ENCODE measurements at regions not wholly inside any gene's neighbourhood (a gene's known extent, or its start where the extent isn't known, plus 50 kb on each side); places are given as distances from the start of the nearest gene placed in this dataset.
A peak's percentile ranks its signal among the peaks of the same experiment; 100 is the strongest.

DNA sequence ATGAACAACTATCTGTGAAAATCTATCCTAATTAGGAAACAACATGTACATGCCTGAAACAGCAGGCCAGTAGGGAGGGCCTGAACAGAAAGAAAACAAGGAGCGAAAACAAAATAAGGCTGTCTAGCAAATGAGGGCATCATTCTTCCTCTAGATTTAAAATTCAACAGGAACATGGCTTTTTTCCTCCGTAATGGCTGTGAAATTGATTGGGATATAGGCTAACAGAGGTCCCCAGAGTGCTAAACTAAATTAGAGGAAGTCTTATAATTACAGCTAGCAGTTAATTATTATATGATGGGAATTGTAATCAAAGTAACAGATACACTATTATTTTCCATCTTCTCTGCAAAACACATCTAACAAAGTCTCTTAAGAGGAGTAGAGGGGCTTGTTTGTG lies 51.7 kb upstream of the TIAM1 start:
- no peaks in the 10 kb centered on the region for H3K9me3 Mint-ChIP-seq (ENCODE audit: low read depth)
- H3K36me3 Mint-ChIP-seq: no peaks in the 10 kb centered on the region
- no peak overlapping the region for H3K27ac Mint-ChIP-seq
- H3K4me3 Mint-ChIP-seq: no peak overlapping the region
- no peaks in the 10 kb centered on the region for H3K27me3 Mint-ChIP-seq
- peaks cover 54% of the 10 kb centered on the region for H3K4me1 Mint-ChIP-seq (ENCODE audit: low read depth)

DNA sequence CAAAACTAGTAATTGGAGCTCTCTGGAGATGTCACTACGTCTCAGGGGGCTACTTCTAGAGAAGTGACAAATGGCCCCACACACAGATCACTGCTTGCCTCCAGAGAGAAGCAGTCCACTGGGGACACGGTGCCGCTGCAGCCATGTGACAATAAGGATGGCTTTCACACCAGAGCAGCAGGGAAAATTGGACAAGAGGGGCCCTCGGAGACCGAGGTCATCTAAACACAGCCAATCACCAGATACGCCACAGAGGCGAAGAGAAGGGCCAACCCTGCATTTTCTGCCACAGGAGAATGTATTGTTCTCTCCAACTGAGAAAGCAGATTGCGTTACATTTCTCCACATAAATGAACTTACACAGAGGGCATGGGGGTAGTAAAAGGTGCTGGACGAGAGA lies 51.2 kb upstream of the TIAM1 start:
- no peaks in the 10 kb centered on the region for H3K36me3 Mint-ChIP-seq
- H3K4me1 Mint-ChIP-seq (ENCODE audit: low read depth): peaks cover 54% of the 10 kb centered on the region
- H3K27me3 Mint-ChIP-seq: no peaks in the 10 kb centered on the region
- H3K27ac Mint-ChIP-seq: no peak overlapping the region
- H3K4me3 Mint-ChIP-seq: no peak overlapping the region
- H3K9me3 Mint-ChIP-seq (ENCODE audit: low read depth): no peaks in the 10 kb centered on the region

DNA sequence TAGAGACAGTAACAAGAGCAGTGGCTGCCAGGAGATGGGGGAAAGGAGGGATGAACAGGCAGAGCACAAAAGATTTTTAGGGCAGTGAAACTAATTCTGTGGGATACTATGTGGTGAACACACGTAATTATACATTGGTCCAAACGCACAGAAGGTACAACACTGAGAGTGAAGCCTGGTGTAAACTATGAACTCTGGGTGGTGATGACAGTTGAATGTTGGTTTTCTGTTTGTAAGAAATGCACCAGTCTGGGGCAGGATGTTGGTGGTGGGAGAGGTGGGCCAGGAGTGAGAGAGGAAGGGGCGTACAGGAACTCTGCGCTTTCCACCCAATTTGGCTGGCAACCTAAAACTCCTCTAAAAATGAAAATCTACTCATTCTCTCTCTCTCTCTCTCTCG lies 50.2 kb upstream of the TIAM1 start:
- Mint-ChIP-seq H3K27ac (peak overlapping the region; percentile 83), H3K4me1 (ENCODE audit: low read depth) (peaks cover 48% of the 10 kb centered on the region), H3K27me3 (no peaks in the 10 kb centered on the region), H3K4me3 (peak overlapping the region; percentile 28), H3K9me3 (ENCODE audit: low read depth) (no peaks in the 10 kb centered on the region), H3K36me3 (no peaks in the 10 kb centered on the region)

Data from activated naive CD8-positive, alpha-beta T cell (primary cell).